Astrocyte (in vitro differentiated cells and primary cell): ENCODE measurements at regions not wholly inside any gene's neighbourhood (a gene's known extent, or its start where the extent isn't known, plus 50 kb on each side); places are given as distances from the start of the nearest gene placed in this dataset.
A peak's percentile ranks its signal among the peaks of the same experiment; 100 is the strongest.

ENCODE experiments used
- DNase-seq: peaks from one replicate; pipeline ENCODE4 v3.0.0-alpha.2; 2010; ENCODE audit warnings: low read depth
- FAIRE-seq: peaks from 2 replicates; lab custom pipeline; 2011; peaks lifted over from hg19 to GRCh38; lab: Jason Lieb, UNC
- H2AFZ ChIP-seq: 2 replicates; pipeline ENCODE4 v1.6.0; 2012; ENCODE audit warnings: low read depth, low read length, inconsistent platforms
- H3K27ac ChIP-seq: 2 replicates; pipeline ENCODE4 v1.5.1; 2011; ENCODE audit warnings: low read depth, low read length, inconsistent platforms
- H3K27me3 ChIP-seq: 2 replicates; pipeline ENCODE4 v1.6.0; 2011; ENCODE audit warnings: low read length, inconsistent platforms; ENCODE audit not compliant: insufficient read depth
- H3K36me3 ChIP-seq: 2 replicates; pipeline ENCODE4 v1.5.1; 2011; ENCODE audit warnings: low read length, inconsistent platforms; ENCODE audit not compliant: insufficient read depth
- H3K4me1 ChIP-seq: 2 replicates; pipeline ENCODE4 v1.5.1; 2011; ENCODE audit warnings: low read length, inconsistent platforms; ENCODE audit not compliant: insufficient read depth
- H3K4me2 ChIP-seq: 2 replicates; pipeline ENCODE4 v1.6.0; 2012; ENCODE audit warnings: low read length, inconsistent platforms
- H3K4me3 ChIP-seq: 2 replicates; pipeline ENCODE4 v1.5.1; 2011; ENCODE audit warnings: low read depth, mild to moderate bottlenecking, low read length, inconsistent platforms; ENCODE audit not compliant: insufficient read depth
- H3K79me2 ChIP-seq: 2 replicates; pipeline ENCODE4 v1.6.0; 2012; ENCODE audit warnings: mild to moderate bottlenecking, low read length, inconsistent platforms; ENCODE audit not compliant: insufficient read depth
- H3K9ac ChIP-seq: 2 replicates; pipeline ENCODE4 v1.6.0; 2012; ENCODE audit warnings: mild to moderate bottlenecking, low read length, inconsistent platforms
- H3K9me3 ChIP-seq: 2 replicates; pipeline ENCODE4 v1.5.1; 2012; ENCODE audit warnings: low read depth, mild to moderate bottlenecking, low read length, inconsistent platforms; ENCODE audit not compliant: insufficient read depth
- H4K20me1 ChIP-seq: 2 replicates; pipeline ENCODE4 v1.6.0; 2012; ENCODE audit warnings: low read length, inconsistent platforms; ENCODE audit not compliant: insufficient read depth
- H3K27ac Mint-ChIP-seq: one replicate; pipeline ENCODE4 v1.8.0; 2021; ENCODE audit warnings: mild to moderate bottlenecking, mixed read lengths; ENCODE audit not compliant: unreplicated experiment
- H3K27me3 Mint-ChIP-seq: one replicate; pipeline ENCODE4 v1.8.0; 2021; ENCODE audit warnings: low read depth, mixed read lengths; ENCODE audit not compliant: unreplicated experiment
- H3K36me3 Mint-ChIP-seq: one replicate; pipeline ENCODE4 v1.8.0; 2021; ENCODE audit warnings: low read depth, mixed read lengths; ENCODE audit not compliant: unreplicated experiment
- H3K4me1 Mint-ChIP-seq: one replicate; pipeline ENCODE4 v1.8.0; 2021; ENCODE audit warnings: low read depth, mixed read lengths; ENCODE audit not compliant: unreplicated experiment
- H3K4me3 Mint-ChIP-seq: one replicate; pipeline ENCODE4 v1.8.0; 2021; ENCODE audit warnings: mild to moderate bottlenecking, moderate library complexity, mixed read lengths; ENCODE audit not compliant: unreplicated experiment
- H3K9me3 Mint-ChIP-seq: one replicate; pipeline ENCODE4 v1.8.0; 2021; ENCODE audit warnings: mild to moderate bottlenecking, mixed read lengths; ENCODE audit not compliant: unreplicated experiment
- CTCF ChIP-seq: IDR thresholded peaks from 2 replicates; pipeline ENCODE4 v1.5.1; 2011; ENCODE audit warnings: low read depth, mild to moderate bottlenecking, inconsistent platforms, low read length, moderate library complexity; ENCODE audit not compliant: insufficient read depth
- EZH2 ChIP-seq: IDR thresholded peaks from 2 replicates; pipeline ENCODE4 v1.6.1; 2012; ENCODE audit warnings: mild to moderate bottlenecking, low read length, inconsistent platforms; ENCODE audit not compliant: insufficient read depth

GRCh38 chr14:22427771-22428231 lies 161.2 kb downstream of the DAD1 start:
- H3K4me2 ChIP-seq, result peak overlapping the region; percentile 81
- TF ChIP-seq CTCF, result no peak
- TF ChIP-seq EZH2, result no peak
- Mint-ChIP-seq H3K36me3 (peaks cover under 1% of the 10 kb centered on the region), H3K4me1 (peaks cover 36% of the 10 kb centered on the region), H3K27me3 (peaks cover 21% of the 10 kb centered on the region), H3K4me3 (no peak overlapping the region), H3K9me3 (peaks cover under 1% of the 10 kb centered on the region), H3K27ac (no peak overlapping the region)
- H3K79me2 ChIP-seq, result no peaks in the 10 kb centered on the region
- DNase-seq (peak; percentile 63), FAIRE-seq (no peak)
- no peak overlapping the region for H3K9ac ChIP-seq
- no peaks in the 10 kb centered on the region for H3K36me3 ChIP-seq
- no peak overlapping the region for H3K27ac ChIP-seq
- H3K4me1 ChIP-seq, result peaks cover 29% of the 10 kb centered on the region
- no peaks in the 10 kb centered on the region for H4K20me1 ChIP-seq
- no peaks in the 10 kb centered on the region for H3K9me3 ChIP-seq
- peak overlapping the region; percentile 37 for H3K4me3 ChIP-seq
- H3K27me3 ChIP-seq, result peaks cover 11% of the 10 kb centered on the region
- H2AFZ ChIP-seq, result no peak overlapping the region

- H3K4me1 Mint-ChIP-seq, result peaks cover 27% of the 10 kb centered on the region
- no peaks in the 10 kb centered on the region for H3K79me2 ChIP-seq
- TF ChIP-seq CTCF, result no peak
- TF ChIP-seq EZH2, result no peak
- H3K27me3 ChIP-seq, result peaks cover 11% of the 10 kb centered on the region
- H3K9ac ChIP-seq, result no peak overlapping the region
- H4K20me1 ChIP-seq, result no peaks in the 10 kb centered on the region
- FAIRE-seq (no peak), DNase-seq (no peak)
- H3K9me3 ChIP-seq, result no peaks in the 10 kb centered on the region
- no peak overlapping the region for H3K4me3 ChIP-seq
- peaks cover 20% of the 10 kb centered on the region for H3K4me1 ChIP-seq
- no peaks in the 10 kb centered on the region for H3K36me3 ChIP-seq
- H3K4me2 ChIP-seq, result no peak overlapping the region
- H2AFZ ChIP-seq, result no peak overlapping the region
- H3K27ac ChIP-seq, result no peak overlapping the region
- H3K36me3 Mint-ChIP-seq, result peaks cover 2% of the 10 kb centered on the region
- peaks cover 26% of the 10 kb centered on the region for H3K27me3 Mint-ChIP-seq
- H3K27ac Mint-ChIP-seq, result no peak overlapping the region
- H3K4me3 Mint-ChIP-seq, result no peak overlapping the region
- peaks cover 5% of the 10 kb centered on the region for H3K9me3 Mint-ChIP-seq
These were observed 162.3 kb downstream of the DAD1 start for GRCh38 chr14:22426711-22427110.

- no peak overlapping the region for H2AFZ ChIP-seq
- Mint-ChIP-seq H3K9me3 (peaks cover 8% of the 10 kb centered on the region), H3K36me3 (peaks cover 2% of the 10 kb centered on the region), H3K27ac (no peak overlapping the region), H3K4me3 (no peak overlapping the region), H3K27me3 (peaks cover 26% of the 10 kb centered on the region), H3K4me1 (peaks cover 15% of the 10 kb centered on the region)
- DNase-seq, result no peak
- H3K27ac ChIP-seq, result no peak overlapping the region
- H3K36me3 ChIP-seq, result no peaks in the 10 kb centered on the region
- peaks cover 11% of the 10 kb centered on the region for H3K27me3 ChIP-seq
- no peak overlapping the region for H3K9ac ChIP-seq
- no peak for TF ChIP-seq EZH2
- no peak for TF ChIP-seq CTCF
- FAIRE-seq, result no peak
- no peaks in the 10 kb centered on the region for H3K9me3 ChIP-seq
- H3K79me2 ChIP-seq, result no peaks in the 10 kb centered on the region
- H4K20me1 ChIP-seq, result no peaks in the 10 kb centered on the region
- no peak overlapping the region for H3K4me2 ChIP-seq
- no peak overlapping the region for H3K4me3 ChIP-seq
- peaks cover 12% of the 10 kb centered on the region for H3K4me1 ChIP-seq
These were observed 165.1 kb downstream of the DAD1 start for GRCh38 chr14:22423958-22424357.
